K562 (cell line): ENCODE measurements at regions not wholly inside any gene's neighbourhood (a gene's known extent, or its start where the extent isn't known, plus 50 kb on each side); places are given as distances from the start of the nearest gene placed in this dataset.
A peak's percentile ranks its signal among the peaks of the same experiment; 100 is the strongest.

Experiments
- BDP1 ChIP-seq: IDR thresholded peaks from 3 replicates; pipeline ENCODE4 v1.6.1; 2011; ENCODE audit not compliant: insufficient read length, insufficient read depth
- GABPB1 ChIP-seq: sonication (generic); formaldehyde crosslinking; IDR thresholded peaks from 2 replicates; pipeline ENCODE4 v1.8.0; 2022; ENCODE audit warnings: mild to moderate bottlenecking, missing genetic modification reagents
- PCBP2 ChIP-seq: fragments of 200-400 bp; formaldehyde crosslinking; IDR thresholded peaks from 2 replicates; pipeline ENCODE4 v1.6.1; 2018; ENCODE audit warnings: low read length, low read depth, mild to moderate bottlenecking, moderate library complexity; ENCODE audit not compliant: poor library complexity, severe bottlenecking
- POLR2AphosphoS2 ChIP-seq: IDR thresholded peaks from 2 replicates; pipeline ENCODE4 v1.6.1; 2012; ENCODE audit warnings: low read length, improper control_type of control experiment
- POLR2G ChIP-seq: fragments of 200-400 bp; formaldehyde crosslinking; IDR thresholded peaks from 2 replicates; pipeline ENCODE4 v1.6.1; 2017; ENCODE audit warnings: low read depth, mild to moderate bottlenecking, antibody characterized with exemption, low read length, moderate library complexity
- SMAD2 ChIP-seq: fragments of 150-350 bp; IDR thresholded peaks from 2 replicates; pipeline ENCODE4 v1.6.1; 2014; ENCODE audit warnings: low read depth, mild to moderate bottlenecking, low read length
- ZNF444 ChIP-seq: fragments of 250-450 bp; sonication (Bioruptor Pico); IDR thresholded peaks from 2 replicates; pipeline ENCODE4 v1.4.0; 2020; ENCODE audit warnings: mild to moderate bottlenecking, moderate library complexity
- ZNF77 ChIP-seq: fragments of 250-450 bp; sonication (Bioruptor Pico); IDR thresholded peaks from 2 replicates; pipeline ENCODE4 v1.5.0; 2020
- TF ChIP-seq, protein P1 (sequence below): fragments of 450-650 bp; IDR thresholded peaks from 2 replicates; pipeline ENCODE4 v1.6.1; 2017; ENCODE audit warnings: antibody characterized with exemption
- TF ChIP-seq, protein P2 (sequence below), 2 experiments: fragments of 450-650 bp in 1 of 2; sonication (generic) in 1 of 2; formaldehyde crosslinking in 1 of 2; IDR thresholded peaks; 2 replicates each; pipeline versions ENCODE4 v1.7.1 to v1.9.0; 2016 to 2022; ENCODE audit warnings: inconsistent platforms in 1 of 2, mild to moderate bottlenecking in 1 of 2, missing genetic modification reagents in 1 of 2

DNA sequence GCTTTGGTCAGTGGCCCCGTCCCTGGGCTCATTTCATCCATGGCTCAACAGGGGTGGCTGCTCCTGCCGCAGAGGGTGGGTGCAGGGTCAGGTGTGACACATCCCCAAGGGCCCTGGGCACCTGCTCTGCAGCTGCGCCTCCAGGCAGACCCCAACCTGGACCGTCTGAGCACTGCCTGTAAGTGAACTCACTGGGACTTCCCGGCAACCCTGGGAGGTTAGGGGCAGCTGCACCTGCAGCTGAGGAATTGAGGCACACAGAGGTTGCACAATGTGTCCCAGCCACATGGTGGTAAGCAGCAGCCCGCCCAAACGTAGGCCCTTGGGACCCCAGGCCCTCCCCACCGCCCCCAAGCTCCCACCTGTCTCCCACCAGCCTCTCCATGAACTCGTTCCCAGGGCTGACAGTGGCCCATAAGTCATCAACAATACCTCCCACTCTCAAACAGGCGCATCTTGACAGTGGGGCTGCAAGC is 55.1 kb downstream of the PLXNA1 start (continued):
- TF ChIP-seq POLR2AphosphoS2 (peak; percentile 51; the same call in 1 of the 2 replicates), PCBP2 (no peak), BDP1 (no peak), GABPB1 (no peak), SMAD2 (no peak), ZNF444 (CRISPR knock-in tag) (no peak), ZNF77 (CRISPR knock-in tag) (no peak), POLR2G (peak; percentile 68)
- TF ChIP-seq, protein P1, sequence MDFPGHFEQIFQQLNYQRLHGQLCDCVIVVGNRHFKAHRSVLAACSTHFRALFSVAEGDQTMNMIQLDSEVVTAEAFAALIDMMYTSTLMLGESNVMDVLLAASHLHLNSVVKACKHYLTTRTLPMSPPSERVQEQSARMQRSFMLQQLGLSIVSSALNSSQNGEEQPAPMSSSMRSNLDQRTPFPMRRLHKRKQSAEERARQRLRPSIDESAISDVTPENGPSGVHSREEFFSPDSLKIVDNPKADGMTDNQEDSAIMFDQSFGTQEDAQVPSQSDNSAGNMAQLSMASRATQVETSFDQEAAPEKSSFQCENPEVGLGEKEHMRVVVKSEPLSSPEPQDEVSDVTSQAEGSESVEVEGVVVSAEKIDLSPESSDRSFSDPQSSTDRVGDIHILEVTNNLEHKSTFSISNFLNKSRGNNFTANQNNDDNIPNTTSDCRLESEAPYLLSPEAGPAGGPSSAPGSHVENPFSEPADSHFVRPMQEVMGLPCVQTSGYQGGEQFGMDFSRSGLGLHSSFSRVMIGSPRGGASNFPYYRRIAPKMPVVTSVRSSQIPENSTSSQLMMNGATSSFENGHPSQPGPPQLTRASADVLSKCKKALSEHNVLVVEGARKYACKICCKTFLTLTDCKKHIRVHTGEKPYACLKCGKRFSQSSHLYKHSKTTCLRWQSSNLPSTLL = no peak
- TF ChIP-seq, protein P2, sequence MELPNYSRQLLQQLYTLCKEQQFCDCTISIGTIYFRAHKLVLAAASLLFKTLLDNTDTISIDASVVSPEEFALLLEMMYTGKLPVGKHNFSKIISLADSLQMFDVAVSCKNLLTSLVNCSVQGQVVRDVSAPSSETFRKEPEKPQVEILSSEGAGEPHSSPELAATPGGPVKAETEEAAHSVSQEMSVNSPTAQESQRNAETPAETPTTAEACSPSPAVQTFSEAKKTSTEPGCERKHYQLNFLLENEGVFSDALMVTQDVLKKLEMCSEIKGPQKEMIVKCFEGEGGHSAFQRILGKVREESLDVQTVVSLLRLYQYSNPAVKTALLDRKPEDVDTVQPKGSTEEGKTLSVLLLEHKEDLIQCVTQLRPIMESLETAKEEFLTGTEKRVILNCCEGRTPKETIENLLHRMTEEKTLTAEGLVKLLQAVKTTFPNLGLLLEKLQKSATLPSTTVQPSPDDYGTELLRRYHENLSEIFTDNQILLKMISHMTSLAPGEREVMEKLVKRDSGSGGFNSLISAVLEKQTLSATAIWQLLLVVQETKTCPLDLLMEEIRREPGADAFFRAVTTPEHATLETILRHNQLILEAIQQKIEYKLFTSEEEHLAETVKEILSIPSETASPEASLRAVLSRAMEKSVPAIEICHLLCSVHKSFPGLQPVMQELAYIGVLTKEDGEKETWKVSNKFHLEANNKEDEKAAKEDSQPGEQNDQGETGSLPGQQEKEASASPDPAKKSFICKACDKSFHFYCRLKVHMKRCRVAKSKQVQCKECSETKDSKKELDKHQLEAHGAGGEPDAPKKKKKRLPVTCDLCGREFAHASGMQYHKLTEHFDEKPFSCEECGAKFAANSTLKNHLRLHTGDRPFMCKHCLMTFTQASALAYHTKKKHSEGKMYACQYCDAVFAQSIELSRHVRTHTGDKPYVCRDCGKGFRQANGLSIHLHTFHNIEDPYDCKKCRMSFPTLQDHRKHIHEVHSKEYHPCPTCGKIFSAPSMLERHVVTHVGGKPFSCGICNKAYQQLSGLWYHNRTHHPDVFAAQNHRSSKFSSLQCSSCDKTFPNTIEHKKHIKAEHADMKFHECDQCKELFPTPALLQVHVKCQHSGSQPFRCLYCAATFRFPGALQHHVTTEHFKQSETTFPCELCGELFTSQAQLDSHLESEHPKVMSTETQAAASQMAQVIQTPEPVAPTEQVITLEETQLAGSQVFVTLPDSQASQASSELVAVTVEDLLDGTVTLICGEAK (IDR thresholded peaks at IDR 0.05) = no peak
- TF ChIP-seq, protein P2 (CRISPR knock-in tag; IDR thresholded peaks at IDR 0.05) = no peak
- TF ChIP-seq, all 486 proteins: peak for 3
